Stimulated activated CD4-positive, alpha-beta T cell treated with anti-CD3 and anti-CD28 coated beads, Interleukin-15, amount 100 ng/mL, for 24 hours (primary cell): ENCODE measurements at regions not wholly inside any gene's neighbourhood (a gene's known extent, or its start where the extent isn't known, plus 50 kb on each side); places are given as distances from the start of the nearest gene placed in this dataset.

Experiments
- DNase-seq: peaks from one replicate; pipeline ENCODE4 v3.0.0-alpha.2; 2020

DNA sequence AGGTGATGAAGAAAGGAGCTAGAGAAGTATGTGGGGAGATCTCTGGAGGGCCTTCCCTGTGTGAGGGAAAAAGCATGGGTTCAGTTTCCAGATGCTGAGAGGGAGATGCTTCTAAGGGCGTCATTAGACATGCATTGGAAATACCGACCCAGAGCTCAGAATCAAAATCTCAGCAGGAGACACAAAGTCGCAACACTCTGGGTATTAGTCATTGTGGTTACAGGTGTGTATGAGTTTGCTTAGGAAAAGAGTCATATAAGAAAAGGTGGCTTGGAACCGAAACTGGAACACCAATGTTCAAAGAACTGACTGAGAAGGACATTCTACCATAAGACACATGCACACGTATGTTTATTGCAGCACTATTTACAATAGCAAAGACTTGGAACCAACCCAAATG lies 477.1 kb downstream of the FBXO15 start:
- DNase-seq, result no peak

DNA sequence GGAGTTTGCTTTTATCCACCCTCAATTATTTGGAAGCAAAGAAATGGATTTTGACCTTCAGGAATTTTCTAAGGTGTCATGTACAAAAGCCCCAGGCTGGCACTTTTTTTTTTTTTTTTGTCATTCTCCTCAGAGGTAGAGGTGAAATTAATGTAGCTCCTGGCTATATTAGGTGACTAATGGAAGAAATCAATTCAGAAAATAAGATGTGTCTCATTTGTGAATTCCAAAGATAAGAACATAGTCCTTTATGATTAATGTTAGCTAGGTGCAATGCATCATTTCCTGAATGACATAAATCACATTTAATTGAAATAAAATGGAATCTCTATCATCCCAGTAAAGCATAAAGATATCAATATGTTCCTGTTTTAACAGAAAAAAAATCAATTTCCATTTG lies 477.6 kb downstream of the FBXO15 start:
- DNase-seq, result no peak

DNA sequence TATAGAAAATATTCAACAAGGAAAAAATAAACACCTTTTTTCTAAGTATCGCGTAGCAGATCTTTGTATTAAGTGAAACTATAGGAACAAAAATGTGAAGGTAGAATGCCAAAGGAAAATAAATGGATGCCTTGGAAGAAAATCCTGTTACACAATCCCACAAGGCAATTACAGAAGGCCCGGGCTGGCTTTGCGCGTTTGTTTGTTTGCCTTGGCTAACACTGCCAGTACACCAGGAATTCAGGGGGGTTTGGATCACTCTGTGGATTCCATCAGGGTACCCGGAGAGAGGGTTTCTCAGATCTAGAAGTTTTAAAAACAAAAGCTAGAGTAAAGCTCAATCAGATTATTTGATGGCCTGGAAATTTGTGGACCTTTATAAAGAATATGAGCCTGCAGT lies 478.3 kb downstream of the FBXO15 start:
- DNase-seq, result no peak

DNA sequence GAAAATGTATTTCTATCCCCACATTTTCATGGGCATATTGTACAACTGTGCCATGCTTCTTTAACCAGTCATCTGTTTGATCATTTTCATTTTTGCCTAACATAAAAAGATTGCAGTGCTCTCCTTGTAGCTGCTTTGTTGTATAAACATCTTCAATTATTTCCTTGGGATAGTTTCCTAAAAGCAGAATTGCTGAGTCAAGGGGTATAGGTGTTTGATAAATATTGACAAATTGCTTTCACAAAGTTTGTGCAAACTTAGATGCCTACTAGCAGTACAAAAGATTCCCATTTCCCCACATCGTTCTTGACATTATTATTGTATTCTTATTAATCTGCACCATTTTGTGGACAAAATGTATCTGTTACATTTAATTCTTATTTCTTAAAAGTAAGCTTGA lies 479.6 kb downstream of the FBXO15 start:
- no peak for DNase-seq

DNA sequence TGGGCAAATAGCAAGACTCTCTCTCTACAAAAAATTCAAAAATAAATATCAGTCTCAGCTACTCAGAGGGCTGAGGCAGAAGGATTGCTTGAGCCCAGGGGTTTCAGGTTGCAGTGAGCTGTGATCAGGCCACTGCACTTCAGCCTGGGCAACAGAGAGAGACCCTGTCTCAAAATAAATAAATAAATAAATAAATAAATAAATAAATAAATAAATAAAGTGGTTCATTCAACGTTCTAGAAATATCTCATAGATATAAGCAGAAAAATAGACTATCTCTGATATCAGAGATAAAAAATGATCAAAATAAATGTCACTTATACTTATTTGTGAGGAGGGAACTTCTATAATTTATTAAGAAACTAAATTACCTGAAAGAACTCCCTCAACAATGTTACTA lies 480.9 kb downstream of the FBXO15 start:
- no peak for DNase-seq

DNA sequence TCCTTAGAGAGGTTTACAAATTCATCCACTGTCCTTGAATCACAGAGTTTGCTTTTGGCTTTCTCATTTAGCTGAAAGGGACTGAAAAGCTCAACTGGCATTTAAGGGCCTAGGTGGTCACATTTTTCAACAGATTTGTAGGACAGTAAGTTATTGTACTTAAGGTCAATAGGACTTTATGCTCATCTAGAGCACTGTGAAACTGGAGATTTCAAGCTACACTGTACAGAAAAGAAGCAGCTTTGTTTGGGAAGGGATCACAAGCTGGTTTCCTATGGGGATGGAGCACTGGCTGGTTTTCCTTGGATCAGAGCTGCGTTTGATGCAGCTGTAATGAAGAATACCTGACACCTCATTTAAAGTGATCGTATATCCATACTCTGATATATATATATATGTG lies 482.7 kb downstream of the FBXO15 start:
- DNase-seq, result no peak

DNA sequence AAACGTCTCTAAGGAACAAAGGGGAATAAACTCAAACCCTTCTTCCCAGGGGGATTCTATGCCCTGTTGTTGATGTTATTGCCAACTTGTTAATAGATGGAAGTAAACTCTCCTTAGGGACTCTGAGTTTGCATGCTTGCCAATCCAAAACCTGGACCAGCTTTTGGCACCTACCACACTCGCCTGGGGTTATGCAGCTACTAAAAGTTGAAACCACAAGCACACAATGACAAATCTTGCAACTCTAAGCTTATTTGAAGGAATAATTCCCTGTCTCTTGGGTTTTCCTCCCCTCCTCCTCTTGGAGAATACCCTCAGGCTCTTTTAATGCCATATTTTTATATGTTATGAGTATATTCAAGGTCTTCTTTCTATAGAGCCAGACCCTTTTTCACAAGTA lies 484.1 kb downstream of the FBXO15 start:
- no peak for DNase-seq

DNA sequence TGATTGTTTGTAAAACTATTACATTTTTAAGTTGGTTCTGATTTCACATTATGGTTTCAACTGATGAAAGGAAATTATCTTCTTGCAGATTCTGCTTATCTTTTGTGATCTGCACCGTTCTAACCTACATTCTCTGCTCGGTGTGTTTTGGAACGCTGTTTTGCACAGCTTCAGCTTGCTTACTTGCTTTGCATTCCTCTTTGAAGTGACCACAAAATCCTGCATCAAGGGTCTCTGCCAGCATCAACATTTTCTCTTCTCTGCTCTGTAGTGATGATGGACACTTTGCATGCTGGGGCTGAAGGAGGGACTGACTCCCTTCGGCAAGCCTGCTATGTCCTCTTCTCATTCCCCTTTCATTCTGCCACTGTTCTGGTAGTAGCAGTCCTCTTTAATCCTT lies 485.2 kb downstream of the FBXO15 start:
- no peak for DNase-seq

DNA sequence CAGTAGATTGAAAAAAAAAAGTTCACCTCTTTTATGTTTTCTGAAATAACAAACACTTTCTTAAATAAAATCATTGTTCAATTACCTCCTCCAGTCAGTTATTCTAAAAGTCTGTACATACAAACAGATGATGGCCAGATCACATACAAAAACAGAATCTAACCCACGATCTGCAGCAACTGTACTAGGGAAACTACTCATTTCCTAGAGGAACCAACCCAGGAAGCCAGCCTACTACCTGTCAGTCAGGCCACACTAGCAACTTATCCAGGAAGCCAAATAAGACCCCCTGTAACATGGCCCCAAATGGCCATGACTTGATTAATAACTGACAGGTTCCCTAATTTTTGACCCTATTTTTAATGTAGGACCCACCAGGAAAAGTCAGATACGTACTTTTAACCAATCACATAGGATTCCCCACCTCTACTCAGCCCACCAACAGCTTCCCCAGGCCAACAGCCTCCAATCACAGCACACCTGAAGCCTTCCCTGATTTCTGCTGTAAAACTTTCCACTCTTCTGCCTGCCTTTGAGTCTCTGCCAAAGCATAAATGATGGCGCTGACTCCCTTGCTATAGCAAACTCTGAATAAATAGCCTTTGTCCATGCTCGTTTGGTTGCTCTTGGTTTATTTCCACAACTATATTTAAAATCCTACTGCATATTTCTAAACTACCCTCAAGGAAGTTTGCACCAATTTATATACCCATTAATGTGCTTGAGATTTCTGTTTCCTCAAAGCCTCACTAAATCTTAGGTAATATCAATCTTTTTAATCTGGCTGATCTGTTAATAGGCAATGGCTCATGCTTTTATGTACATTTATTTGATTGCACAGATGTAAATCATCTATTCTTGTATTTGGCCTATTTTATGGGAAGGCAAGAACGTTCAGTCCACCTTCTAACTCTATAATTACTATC lies 486.4 kb downstream of the FBXO15 start:
- DNase-seq, result no peak

DNA sequence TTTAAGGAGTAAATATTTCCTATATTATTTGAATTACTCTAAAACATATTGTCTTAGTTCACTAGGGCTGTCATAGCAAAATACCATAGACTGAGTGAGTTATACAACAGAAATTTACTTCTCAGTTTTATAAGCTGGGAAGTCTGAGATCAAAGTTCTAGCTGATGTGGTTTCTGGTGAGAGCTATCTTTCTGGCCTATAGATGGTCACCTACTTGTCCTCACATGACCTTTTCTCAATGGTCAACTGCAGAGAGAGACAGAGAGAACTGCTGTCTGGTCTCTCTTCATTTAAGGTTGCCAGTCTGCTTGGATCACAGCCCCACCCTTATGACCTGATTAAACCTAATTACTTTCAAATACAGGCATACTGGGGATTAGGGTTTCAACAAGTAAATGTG lies 490.9 kb downstream of the FBXO15 start:
- no peak for DNase-seq

DNA sequence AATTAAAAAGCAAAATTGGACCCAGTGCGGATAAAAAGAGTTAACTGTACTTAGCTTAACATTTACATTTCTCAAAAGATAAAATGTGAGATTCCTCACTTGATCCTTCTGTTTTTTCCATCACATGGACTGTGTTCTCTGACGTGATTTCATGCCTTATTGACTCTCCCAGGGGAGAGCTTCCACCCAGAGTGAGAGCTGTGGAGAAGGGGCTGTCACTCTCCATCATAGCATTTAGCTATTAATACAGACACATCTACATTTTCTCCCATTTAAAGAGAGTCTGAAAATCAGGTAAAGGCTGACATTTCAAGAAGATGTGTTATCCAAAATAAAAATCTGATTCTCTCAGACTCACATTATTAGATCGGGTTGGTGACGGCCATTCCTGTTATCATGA lies 493.8 kb downstream of the FBXO15 start:
- no peak for DNase-seq

DNA sequence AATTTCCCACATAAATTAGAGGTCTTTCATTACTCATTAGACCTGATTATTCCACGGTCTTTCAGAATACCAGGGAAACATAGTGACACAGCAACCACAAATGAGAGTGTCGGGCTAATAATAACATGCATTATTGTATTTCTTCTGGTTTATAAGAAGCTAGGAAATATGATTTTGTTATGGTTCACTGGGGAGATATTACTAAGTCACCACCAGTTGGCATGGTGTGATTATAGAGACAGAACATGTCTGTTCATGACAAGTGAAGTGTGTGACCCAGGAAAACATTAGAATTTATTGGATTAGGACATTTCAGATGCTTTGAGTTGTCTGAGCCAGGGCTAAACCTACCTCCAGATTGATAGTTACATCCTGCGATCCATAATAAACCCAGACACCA lies 494.4 kb downstream of the FBXO15 start:
- no peak for DNase-seq

DNA sequence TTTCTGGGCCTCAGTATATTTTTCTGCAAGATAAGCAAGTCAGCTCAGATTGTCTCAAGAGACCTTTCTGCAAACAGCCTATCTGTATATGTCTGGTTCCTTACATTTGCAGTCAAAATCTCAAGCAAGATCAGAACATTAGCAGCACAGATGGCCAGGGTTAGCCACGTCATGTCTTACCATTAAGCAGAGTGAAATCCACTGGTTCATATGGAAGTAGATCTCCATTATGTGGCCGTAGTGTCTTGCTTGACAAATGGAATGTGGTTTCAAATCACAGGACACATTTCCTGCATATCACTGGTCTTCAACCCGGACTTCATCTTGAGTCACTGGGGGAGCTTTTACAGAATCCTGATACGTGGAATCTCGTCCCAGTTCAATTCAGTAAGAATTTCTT lies 500.2 kb downstream of the FBXO15 start:
- no peak for DNase-seq

DNA sequence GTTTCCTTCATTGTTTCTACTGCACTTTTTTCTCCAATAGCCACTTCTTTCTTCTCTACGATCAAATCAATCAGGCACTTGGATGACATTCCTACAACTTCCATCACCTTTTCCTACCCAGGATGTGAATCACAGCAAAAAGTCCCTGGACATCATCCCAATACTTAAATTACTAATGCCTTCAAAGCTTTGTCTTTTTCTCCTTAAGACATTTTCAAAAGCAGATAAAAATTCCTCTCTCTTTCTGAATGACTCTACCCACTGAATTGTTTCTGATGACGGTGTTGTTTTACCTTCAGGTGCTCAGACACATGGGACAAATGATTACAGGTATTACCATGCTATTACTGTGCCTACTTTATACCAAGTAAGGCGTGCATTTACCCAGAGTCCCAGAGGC lies 500.9 kb downstream of the FBXO15 start:
- no peak for DNase-seq

DNA sequence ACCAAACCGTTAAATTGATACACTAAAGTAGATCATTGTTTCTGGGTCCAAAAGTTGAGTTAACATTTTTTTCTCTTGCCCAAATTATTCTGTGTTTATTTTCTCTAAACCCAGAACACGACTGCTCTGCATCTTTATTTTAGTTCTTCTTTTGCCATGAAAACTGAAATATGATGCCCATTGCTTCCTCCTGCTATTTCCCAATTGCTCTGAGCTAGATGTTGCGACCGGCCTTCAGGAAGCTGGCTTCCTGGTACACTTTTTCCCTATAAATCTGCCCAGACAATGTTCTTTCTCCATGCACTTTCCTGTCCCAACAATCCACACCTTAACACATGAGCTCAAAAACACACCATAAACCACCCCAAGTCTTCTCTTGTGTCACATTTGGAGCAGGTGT lies 501.4 kb downstream of the FBXO15 start:
- DNase-seq, result no peak

DNA sequence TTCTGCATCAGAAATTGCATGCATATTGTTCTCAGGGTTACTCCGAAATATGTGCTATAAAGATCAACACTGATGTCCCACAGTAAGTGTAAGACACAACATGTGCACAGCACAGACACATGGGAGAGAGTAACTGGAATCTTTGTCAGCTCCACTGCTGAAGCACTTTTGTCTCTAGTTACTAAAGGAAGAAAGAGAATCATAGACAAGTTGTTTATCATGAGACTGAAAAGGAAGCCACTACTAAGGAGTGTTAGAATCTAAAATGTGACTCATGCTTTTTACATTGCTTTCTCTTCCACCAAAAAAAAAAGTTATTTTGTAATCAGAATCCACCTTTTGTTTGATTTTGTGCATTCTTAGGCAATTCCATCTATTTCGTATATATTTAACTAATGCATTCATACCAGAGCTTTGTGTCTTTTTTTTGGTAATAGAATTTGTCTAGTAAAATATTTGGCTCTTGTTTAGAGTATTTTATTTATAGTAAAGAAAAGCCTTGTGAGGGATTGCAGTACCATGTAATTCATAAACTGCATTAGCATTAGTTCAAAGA lies 502.4 kb downstream of the FBXO15 start:
- no peak for DNase-seq

DNA sequence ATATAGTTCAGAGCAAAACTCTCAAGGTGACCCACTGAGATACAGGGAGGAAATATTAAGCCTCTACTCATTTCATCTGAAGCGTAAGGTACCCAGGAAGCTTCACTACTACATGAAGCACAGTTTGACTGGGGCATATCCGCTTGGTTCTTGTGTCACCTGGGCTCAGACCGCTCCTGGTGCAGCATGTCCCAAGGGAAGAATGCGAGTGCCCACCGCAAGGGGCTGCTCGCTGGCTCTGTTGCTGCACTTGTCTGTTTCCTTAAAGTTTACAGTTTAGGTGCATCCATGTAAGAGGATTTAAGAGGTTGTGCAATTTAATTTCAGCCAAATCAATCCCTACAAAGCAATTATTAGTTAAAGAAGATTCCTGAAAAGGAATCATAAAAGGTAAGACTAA lies 507.8 kb downstream of the FBXO15 start:
- no peak for DNase-seq

DNA sequence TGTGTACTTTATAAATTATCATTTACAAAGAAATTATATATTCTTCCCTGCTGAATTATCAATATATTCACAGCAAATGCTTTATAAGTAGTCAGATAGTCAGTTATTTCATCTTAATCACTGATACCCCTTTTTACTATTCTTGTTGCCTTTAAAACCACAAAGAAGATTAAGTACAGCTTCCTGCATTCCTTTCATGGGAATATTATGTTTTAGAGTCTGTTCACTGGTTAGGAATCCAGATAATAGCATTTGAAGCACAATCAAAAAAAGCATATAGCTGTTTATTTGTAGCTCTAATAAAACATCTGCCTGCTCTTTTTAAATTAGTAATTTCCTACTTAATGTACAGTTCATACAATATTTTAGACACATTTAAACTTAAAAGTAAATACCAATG lies 508.9 kb downstream of the FBXO15 start:
- DNase-seq, result no peak

DNA sequence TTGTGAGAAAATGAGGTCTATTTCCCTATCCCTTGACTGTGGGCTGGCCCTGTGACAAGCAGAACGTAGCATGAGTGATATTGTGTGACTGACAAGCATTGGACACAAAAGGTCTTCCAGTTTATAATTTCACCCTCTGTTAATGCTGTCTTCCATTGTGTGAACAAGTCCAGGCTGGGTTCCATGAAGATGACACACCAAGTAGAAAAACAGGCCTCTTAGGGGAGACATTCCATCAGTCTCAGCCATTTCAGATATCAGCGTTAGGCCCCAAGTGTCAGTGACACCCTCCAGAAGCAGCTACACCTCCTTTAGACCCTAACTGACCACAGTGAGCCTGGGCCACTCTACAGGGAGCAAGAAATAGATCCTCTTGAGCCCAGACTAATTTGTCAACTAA lies 511.3 kb downstream of the FBXO15 start:
- DNase-seq, result no peak

DNA sequence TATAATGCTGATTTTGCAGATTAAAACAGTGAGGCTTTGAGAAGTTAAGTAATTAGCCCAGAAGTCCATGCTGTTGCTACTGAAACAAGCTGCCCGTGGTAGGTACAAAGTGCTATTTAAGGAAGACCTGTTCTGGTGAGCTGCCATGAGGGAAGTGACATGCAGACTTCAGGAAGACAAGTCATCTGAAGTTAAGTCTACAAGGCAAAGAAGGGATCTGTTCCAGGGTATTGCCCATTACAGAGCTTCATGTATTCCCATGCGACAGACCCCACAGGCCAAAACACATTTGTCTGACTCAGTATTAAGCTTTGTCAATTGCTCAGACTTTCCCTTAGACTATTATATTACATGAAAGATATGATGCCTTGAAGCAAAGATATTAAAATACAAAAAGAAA lies 520.8 kb downstream of the FBXO15 start:
- no peak for DNase-seq

DNA sequence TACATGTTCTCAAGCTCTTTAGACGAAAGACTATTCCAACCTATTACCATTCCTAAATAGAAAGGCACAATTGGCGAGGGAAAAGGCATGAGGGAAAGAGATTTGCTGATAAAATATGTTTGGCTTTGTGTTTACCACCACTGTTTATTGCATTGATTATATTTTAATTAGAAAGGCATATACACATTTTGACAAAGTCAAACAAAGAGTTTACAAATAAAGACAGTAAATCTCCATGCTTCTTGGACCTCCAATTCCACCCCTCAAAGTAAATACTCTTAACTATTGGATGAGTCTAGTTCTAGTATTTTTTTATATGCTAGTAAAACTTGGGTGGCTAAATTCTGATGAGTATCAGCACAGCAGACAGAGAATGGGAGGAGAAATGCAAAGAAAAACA lies 521.4 kb downstream of the FBXO15 start:
- no peak for DNase-seq

DNA sequence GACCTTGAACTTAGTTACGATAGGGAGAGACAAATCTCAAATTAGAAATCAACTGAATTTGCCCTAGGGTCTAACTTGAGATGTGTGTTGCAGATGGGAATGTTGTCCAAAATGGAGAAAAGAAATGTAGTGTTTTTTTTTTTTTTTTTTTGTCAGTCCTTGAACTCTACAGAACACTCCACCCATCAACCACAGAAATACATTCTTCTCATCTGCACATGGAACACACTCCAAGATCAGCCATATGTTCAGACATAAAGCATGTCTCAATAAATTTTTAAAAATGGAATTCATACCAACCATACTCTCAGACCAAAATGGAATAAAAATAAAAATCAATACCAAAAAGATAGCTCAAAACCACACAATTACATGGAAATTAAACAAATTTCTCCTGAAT lies 526.5 kb downstream of the FBXO15 start:
- DNase-seq, result no peak

DNA sequence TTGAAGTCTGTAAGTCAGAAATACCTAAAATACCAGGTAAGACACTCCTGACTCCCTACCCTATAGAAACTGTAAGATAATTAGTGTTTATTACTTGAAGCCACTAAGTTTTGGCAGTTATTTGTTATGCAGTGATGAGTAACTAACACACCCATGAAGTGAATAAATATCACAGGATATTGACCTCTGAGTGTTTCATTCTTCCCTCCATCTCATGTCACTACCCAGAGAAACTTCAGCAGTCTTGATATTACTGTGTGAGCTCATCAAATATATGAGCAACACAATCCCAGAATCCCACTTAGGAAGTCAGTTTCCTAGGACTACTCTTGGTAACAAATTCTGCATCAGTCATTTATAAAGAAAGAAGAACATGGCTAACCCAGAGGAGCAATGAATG lies 529.7 kb downstream of the FBXO15 start:
- DNase-seq, result no peak

DNA sequence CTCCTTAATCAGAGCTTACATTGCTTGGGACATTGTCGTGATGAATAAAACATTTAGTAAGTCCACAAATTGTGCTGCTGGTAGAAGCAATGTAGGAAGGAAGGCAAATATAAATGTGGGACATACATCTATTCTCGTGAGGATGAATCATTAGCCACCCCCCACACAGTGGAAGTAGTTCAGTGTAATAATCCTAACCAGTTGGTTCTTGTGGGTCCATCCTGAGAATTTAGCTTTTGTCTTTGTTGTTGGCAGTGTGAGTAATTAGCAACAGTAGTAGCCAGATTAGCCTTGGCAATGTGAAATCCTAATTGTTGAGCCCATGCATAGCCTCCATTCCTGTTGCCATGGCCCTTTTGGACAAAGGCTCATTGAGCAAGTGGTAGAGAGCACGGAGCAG lies 532.1 kb downstream of the FBXO15 start:
- no peak for DNase-seq

DNA sequence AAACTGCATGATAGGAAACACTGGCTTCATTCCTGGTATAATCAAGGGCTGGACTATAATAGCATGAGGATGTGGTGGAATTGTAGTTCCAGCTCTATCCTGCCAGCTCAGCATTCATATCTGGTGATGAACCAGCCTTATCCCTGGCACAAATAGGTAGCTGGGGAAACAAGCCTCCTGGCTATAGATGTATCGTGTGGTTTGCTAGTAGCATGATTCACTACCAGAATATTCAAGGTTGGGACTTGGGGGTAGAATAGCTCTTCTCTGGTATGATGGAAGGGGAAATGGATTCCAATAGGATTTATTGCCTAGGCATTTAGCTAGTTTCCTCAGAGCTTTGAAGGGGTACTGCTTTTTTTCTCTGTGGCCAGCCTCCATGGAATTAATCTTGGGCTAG lies 532.8 kb downstream of the FBXO15 start:
- no peak for DNase-seq
